Endothelial cell of umbilical vein (primary cell): ENCODE measurements at regions not wholly inside any gene's neighbourhood (a gene's known extent, or its start where the extent isn't known, plus 50 kb on each side); places are given as distances from the start of the nearest gene placed in this dataset.

Experiments used
- BruUV-seq: library from RNA; stranded (reverse); fragments of 400-500 nt; replicated peaks from 2 replicates; lab custom pipeline; 2021; lab: Mats Ljungman, UMichigan
- CTCF ChIA-PET: fragments of 300-600, 350-600 bp; sonication (Branson Sonifier 250); formaldehyde crosslinking; loops from one replicate; lab custom pipeline; 2021; ENCODE audit warnings: antibody characterized with exemption, inconsistent platforms; lab: Charles Lee
- POLR2A ChIA-PET: fragments of 300-600, 350-600 bp; sonication (Branson Sonifier 250); formaldehyde crosslinking; loops from one replicate; lab custom pipeline; 2021; ENCODE audit warnings: antibody characterized with exemption, inconsistent platforms; lab: Charles Lee
- DNase-seq: peaks from one replicate; pipeline ENCODE4 v3.0.0-alpha.2; 2011; ENCODE audit warnings: low read depth, low spot score
- FAIRE-seq: peaks from 2 replicates; lab custom pipeline; 2011; peaks lifted over from hg19 to GRCh38; lab: Jason Lieb, UNC
- H2AFZ ChIP-seq: 2 replicates; pipeline ENCODE4 v1.6.0; 2012; ENCODE audit warnings: low read depth, low read length, control low read depth, inconsistent platforms
- H3K27ac ChIP-seq: 2 replicates; pipeline ENCODE4 v1.5.1; 2011; ENCODE audit warnings: low read depth, mild to moderate bottlenecking, control low read depth, low read length, moderate library complexity; ENCODE audit not compliant: insufficient read depth
- H3K27me3 ChIP-seq, 2 experiments: 2 replicates each; pipeline versions ENCODE4 v1.6.0 to v1.6.1; 2011; ENCODE audit warnings: low read length in 2 of 2, mixed read lengths in 1 of 2; ENCODE audit not compliant: control insufficient read depth in 2 of 2, insufficient read depth in 2 of 2
- H3K36me3 ChIP-seq, 2 experiments: 2 replicates in 1 of 2; 3 replicates in 1 of 2; pipeline ENCODE4 v1.5.1; 2011; ENCODE audit warnings: low read length in 2 of 2, mild to moderate bottlenecking in 1 of 2, moderate library complexity in 1 of 2; ENCODE audit not compliant: control insufficient read depth in 2 of 2, insufficient read depth in 2 of 2; ENCODE audit errors: extremely low read depth in 1 of 2
- H3K4me1 ChIP-seq: 3 replicates; pipeline ENCODE4 v1.5.1; 2011; ENCODE audit warnings: mild to moderate bottlenecking, low read length; ENCODE audit not compliant: control insufficient read depth, insufficient read depth; ENCODE audit errors: extremely low read depth
- H3K4me2 ChIP-seq: 2 replicates; pipeline ENCODE4 v1.6.1; 2011; ENCODE audit warnings: low read length, control low read depth, mixed read lengths; ENCODE audit not compliant: insufficient read depth
- H3K4me3 ChIP-seq, 3 experiments: fragments of 200-600 bp in 1 of 3; sonication (generic), shearing (Covaris generic) in 1 of 3; replicated peaks in 1 of 3; 2 replicates each; pipeline ENCODE4 v1.5.1; 2011 to 2016; ENCODE audit warnings: control low read depth in 3 of 3, low read length in 3 of 3, mild to moderate bottlenecking in 2 of 3, inconsistent platforms in 1 of 3, low read depth in 1 of 3, moderate library complexity in 1 of 3; ENCODE audit not compliant: insufficient read depth in 1 of 3
- H3K79me2 ChIP-seq: 2 replicates; pipeline ENCODE4 v1.6.0; 2012; ENCODE audit warnings: low read length, inconsistent platforms; ENCODE audit not compliant: control insufficient read depth, insufficient read depth
- H3K9ac ChIP-seq: replicated peaks from 2 replicates; pipeline ENCODE3; 2011; ENCODE audit warnings: low read length, control low read depth; ENCODE audit not compliant: insufficient read depth; ENCODE audit errors: extremely low read depth
- H3K9me1 ChIP-seq: replicated peaks from 3 replicates; pipeline ENCODE4 v1.6.0; 2011; ENCODE audit warnings: mild to moderate bottlenecking, low read length; ENCODE audit not compliant: control insufficient read depth, insufficient read depth; ENCODE audit errors: extremely low read depth
- H3K9me3 ChIP-seq: replicated peaks from 2 replicates; pipeline ENCODE4 v1.5.1; 2012; ENCODE audit warnings: low read length, inconsistent platforms; ENCODE audit not compliant: control insufficient read depth, insufficient read depth
- H4K20me1 ChIP-seq: replicated peaks from 2 replicates; pipeline ENCODE3; 2011; ENCODE audit warnings: mild to moderate bottlenecking, low read length; ENCODE audit not compliant: control insufficient read depth, insufficient read depth; ENCODE audit errors: extremely low read depth
- EZH2 ChIP-seq: IDR thresholded peaks from 2 replicates; pipeline ENCODE4 v1.6.1; 2012; ENCODE audit warnings: borderline replicate concordance, low read depth, mild to moderate bottlenecking, moderate library complexity, low read length, inconsistent platforms; ENCODE audit not compliant: severe bottlenecking
- FOS ChIP-seq: IDR thresholded peaks from 2 replicates; pipeline ENCODE4 v1.6.1; 2011; ENCODE audit warnings: mild to moderate bottlenecking, low read length, moderate library complexity, borderline replicate concordance; ENCODE audit not compliant: insufficient read depth
- GATA2 ChIP-seq: IDR thresholded peaks from 2 replicates; pipeline ENCODE4 v1.7.0; 2011; ENCODE audit warnings: low read depth, mild to moderate bottlenecking, moderate library complexity, mixed read lengths, low read length; ENCODE audit not compliant: insufficient read length, insufficient read depth
- JUN ChIP-seq: IDR thresholded peaks from 2 replicates; pipeline ENCODE4 v1.6.1; 2011; ENCODE audit warnings: borderline replicate concordance, low read depth; ENCODE audit not compliant: insufficient read length, insufficient read depth
- MAX ChIP-seq: IDR thresholded peaks from 2 replicates; pipeline ENCODE4 v1.6.1; 2011; ENCODE audit not compliant: insufficient read depth, insufficient read length
- MYC ChIP-seq: IDR thresholded peaks from one replicate; pipeline ENCODE4 v1.6.1; 2011; ENCODE audit warnings: mild to moderate bottlenecking, low read depth, low read length
- POLR2A ChIP-seq: IDR thresholded peaks from 2 replicates; pipeline ENCODE4 v1.6.1; 2012; ENCODE audit warnings: low read depth, mild to moderate bottlenecking, control low read depth, low read length
- POLR2AphosphoS5 ChIP-seq: IDR thresholded peaks from 2 replicates; pipeline ENCODE4 v1.6.1; 2012; ENCODE audit warnings: low read depth, mild to moderate bottlenecking, control low read depth, low read length, moderate library complexity; ENCODE audit not compliant: insufficient read depth
- dilution Hi-C: fragments of 300-500 bp; cut with MboI; formaldehyde crosslinking; loops from one replicate; pipeline ENCODE4 v1.15.0; 2019; ENCODE audit warnings: low sequenced_read_pairs; ENCODE audit not compliant: extremely low pct_ligation_motif_present
- intact Hi-C: fragments of 100-400 bp; cut with micrococcal nuclease; formaldehyde crosslinking; loops from one replicate; pipeline ENCODE4 v1.10.0; 2022
- TF ChIP-seq, protein P1 (sequence below), 2 donors: IDR thresholded peaks; 1 replicate in 1 of 2; 2 replicates in 1 of 2; pipeline ENCODE4 v1.5.1; 2011; ENCODE audit warnings: low read length in 2 of 2, mild to moderate bottlenecking in 2 of 2, moderate library complexity in 2 of 2, control low read depth in 1 of 2, inconsistent platforms in 1 of 2, low read depth in 1 of 2; ENCODE audit not compliant: insufficient read depth in 1 of 2; ENCODE audit errors: extremely low read depth in 1 of 2

DNA sequence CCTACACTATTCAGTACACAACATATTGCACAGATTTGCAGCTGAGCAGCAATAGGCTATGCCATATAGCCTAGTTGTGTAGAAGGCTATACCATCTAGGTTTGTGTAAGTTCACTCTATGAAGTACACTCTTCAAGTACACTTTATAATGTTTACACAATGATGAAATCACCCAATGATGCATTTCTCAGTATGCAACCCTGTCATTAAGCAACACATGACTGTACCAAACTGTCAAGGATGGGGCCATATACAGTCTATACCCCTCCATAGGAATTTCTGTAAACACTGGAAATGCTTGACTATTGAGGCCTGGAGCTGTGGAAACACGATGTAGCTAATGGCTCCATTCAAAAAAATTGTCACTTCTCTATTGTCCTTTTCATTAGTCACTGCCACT, 535.4 kb downstream of the EPM2A start:
- Histone ChIP-seq H3K9ac (no peak overlapping the region), H3K9me3 (no peaks in the 10 kb centered on the region), H3K27me3 (peaks cover 0 to 4% of the 10 kb centered on the region in 2 experiments), H3K4me2 (no peak overlapping the region), H3K4me1 (no peaks in the 10 kb centered on the region), H4K20me1 (no peaks in the 10 kb centered on the region), H3K36me3 (no peaks in the 10 kb centered on the region), H3K27ac (no peak overlapping the region), H3K4me3 (no peak overlapping the region), H3K9me1 (no peaks in the 10 kb centered on the region), H2AFZ (no peak overlapping the region), H3K79me2 (no peaks in the 10 kb centered on the region)
- no peak for TF ChIP-seq JUN
- TF ChIP-seq POLR2A: no peak
- TF ChIP-seq POLR2AphosphoS5: no peak
- TF ChIP-seq MYC: no peak
- TF ChIP-seq GATA2: no peak
- TF ChIP-seq, protein P1, sequence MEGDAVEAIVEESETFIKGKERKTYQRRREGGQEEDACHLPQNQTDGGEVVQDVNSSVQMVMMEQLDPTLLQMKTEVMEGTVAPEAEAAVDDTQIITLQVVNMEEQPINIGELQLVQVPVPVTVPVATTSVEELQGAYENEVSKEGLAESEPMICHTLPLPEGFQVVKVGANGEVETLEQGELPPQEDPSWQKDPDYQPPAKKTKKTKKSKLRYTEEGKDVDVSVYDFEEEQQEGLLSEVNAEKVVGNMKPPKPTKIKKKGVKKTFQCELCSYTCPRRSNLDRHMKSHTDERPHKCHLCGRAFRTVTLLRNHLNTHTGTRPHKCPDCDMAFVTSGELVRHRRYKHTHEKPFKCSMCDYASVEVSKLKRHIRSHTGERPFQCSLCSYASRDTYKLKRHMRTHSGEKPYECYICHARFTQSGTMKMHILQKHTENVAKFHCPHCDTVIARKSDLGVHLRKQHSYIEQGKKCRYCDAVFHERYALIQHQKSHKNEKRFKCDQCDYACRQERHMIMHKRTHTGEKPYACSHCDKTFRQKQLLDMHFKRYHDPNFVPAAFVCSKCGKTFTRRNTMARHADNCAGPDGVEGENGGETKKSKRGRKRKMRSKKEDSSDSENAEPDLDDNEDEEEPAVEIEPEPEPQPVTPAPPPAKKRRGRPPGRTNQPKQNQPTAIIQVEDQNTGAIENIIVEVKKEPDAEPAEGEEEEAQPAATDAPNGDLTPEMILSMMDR (IDR thresholded peaks at IDR 0.05; ENCODE audit: extremely low read depth in 1 of 2, insufficient read depth in 1 of 2, low read depth in 1 of 2, low read length in 2 of 2): no peak
- no peak for TF ChIP-seq FOS
- TF ChIP-seq MAX: no peak
- no peak for TF ChIP-seq EZH2
- dilution Hi-C loops: no loop called here
- intact Hi-C loops: no loop called here
- no TSS peak for BruUV-seq
- DNase-seq (no peak), FAIRE-seq (no peak)
- POLR2A ChIA-PET: no interaction called here
- CTCF ChIA-PET: interaction anchor here (0.7 kb wide), 1 partner anchor 504 kb away, joined by 3 read pairs; no protein-coding TSS in a partner anchor
